ENCODE measurements at regions not wholly inside any gene's neighbourhood (a gene's known extent, or its start where the extent isn't known, plus 50 kb on each side); places are given as distances from the start of the nearest gene placed in this dataset.

- TF ChIP-seq, protein P1, sequence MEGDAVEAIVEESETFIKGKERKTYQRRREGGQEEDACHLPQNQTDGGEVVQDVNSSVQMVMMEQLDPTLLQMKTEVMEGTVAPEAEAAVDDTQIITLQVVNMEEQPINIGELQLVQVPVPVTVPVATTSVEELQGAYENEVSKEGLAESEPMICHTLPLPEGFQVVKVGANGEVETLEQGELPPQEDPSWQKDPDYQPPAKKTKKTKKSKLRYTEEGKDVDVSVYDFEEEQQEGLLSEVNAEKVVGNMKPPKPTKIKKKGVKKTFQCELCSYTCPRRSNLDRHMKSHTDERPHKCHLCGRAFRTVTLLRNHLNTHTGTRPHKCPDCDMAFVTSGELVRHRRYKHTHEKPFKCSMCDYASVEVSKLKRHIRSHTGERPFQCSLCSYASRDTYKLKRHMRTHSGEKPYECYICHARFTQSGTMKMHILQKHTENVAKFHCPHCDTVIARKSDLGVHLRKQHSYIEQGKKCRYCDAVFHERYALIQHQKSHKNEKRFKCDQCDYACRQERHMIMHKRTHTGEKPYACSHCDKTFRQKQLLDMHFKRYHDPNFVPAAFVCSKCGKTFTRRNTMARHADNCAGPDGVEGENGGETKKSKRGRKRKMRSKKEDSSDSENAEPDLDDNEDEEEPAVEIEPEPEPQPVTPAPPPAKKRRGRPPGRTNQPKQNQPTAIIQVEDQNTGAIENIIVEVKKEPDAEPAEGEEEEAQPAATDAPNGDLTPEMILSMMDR (IDR thresholded peaks at IDR 0.05): no peak
- no peak for TF ChIP-seq POLR2A (IDR thresholded peaks at IDR 0.05)
Observed at GRCh38 chr5:173676375-173676774, 59.9 kb upstream of the BOD1 start.

Measured in suprapubic skin (tissue), 3 donors.